Epithelial cell of proximal tubule (primary cell): ENCODE measurements at regions not wholly inside any gene's neighbourhood (a gene's known extent, or its start where the extent isn't known, plus 50 kb on each side); places are given as distances from the start of the nearest gene placed in this dataset.

Experiments used
- DNase-seq: peaks from one replicate; pipeline ENCODE4 v3.0.0-alpha.2; 2011; ENCODE audit warnings: low read depth
- H3K4me3 ChIP-seq: 2 replicates; pipeline ENCODE4 v1.5.1; 2011; ENCODE audit warnings: low read depth, mild to moderate bottlenecking, low read length
- CTCF ChIP-seq: conservative IDR thresholded peaks from 2 replicates; pipeline ENCODE4 v1.5.1; 2012; ENCODE audit warnings: low read depth, mild to moderate bottlenecking, low read length

GRCh38 chrX:11949291-11949690 lies 189.0 kb upstream of the FRMPD4 start:
- TF ChIP-seq CTCF = no peak
- H3K4me3 ChIP-seq = no peak overlapping the region
- no peak for DNase-seq

GRCh38 chrX:11952176-11952720 lies 186.0 kb upstream of the FRMPD4 start:
- no peak for TF ChIP-seq CTCF
- no peak overlapping the region for H3K4me3 ChIP-seq
- no peak for DNase-seq

- DNase-seq = peak; percentile 94
- no peak for TF ChIP-seq CTCF
- no peak overlapping the region for H3K4me3 ChIP-seq
Measured at GRCh38 chrX:11953615-11954014, 184.7 kb upstream of the FRMPD4 start.

GRCh38 chrX:11954176-11954575 lies 184.1 kb upstream of the FRMPD4 start:
- peak; percentile 13 for DNase-seq
- TF ChIP-seq CTCF = no peak
- no peak overlapping the region for H3K4me3 ChIP-seq

GRCh38 chrX:11960031-11960430 lies 178.2 kb upstream of the FRMPD4 start:
- no peak for TF ChIP-seq CTCF
- DNase-seq = no peak
- H3K4me3 ChIP-seq = no peak overlapping the region

- peak; percentile 23 for DNase-seq
- H3K4me3 ChIP-seq = no peak overlapping the region
- no peak for TF ChIP-seq CTCF
Measured at GRCh38 chrX:11965436-11965835, 172.8 kb upstream of the FRMPD4 start.
